Right cardiac atrium (tissue), 5 donors: ENCODE measurements at regions not wholly inside any gene's neighbourhood (a gene's known extent, or its start where the extent isn't known, plus 50 kb on each side); places are given as distances from the start of the nearest gene placed in this dataset.
A peak's percentile ranks its signal among the peaks of the same experiment; 100 is the strongest.

Experiments used
- ATAC-seq, 2 donors: fragments of 200-7000 bp; cut with Tn5 transposase; one replicate each; pipeline versions ENCODE4 v1.8.0 to v1.9.1; 2020; ENCODE audit warnings: moderate library complexity in 2 of 2, mild to moderate bottlenecking in 1 of 2
- DNase-seq, 3 donors: peaks; one replicate each; pipeline ENCODE4 v3.0.0-alpha.2; 2020
- H3K27ac ChIP-seq: one replicate; pipeline ENCODE4 v1.5.1; 2013; ENCODE audit warnings: mild to moderate bottlenecking, low read length, control low read depth, moderate library complexity
- H3K27me3 ChIP-seq: one replicate; pipeline ENCODE4 v1.6.1; 2013; ENCODE audit not compliant: control insufficient read depth, insufficient read depth
- H3K4me1 ChIP-seq: one replicate; pipeline ENCODE4 v1.6.1; 2013; ENCODE audit warnings: low read length; ENCODE audit not compliant: control insufficient read depth, insufficient read depth
- H3K4me3 ChIP-seq: one replicate; pipeline ENCODE4 v1.5.1; 2013; ENCODE audit warnings: low read length, control low read depth
- H3K9me3 ChIP-seq: one replicate; pipeline ENCODE4 v1.6.1; 2013; ENCODE audit warnings: low read length; ENCODE audit not compliant: control insufficient read depth
- WGBS: extraction: QIAGEN DNeasy Blood & Tissue Kit; methylation state at CpG from one replicate; pipeline ENCODE4 v1.1.7; 2013; 5-methylcytosine and 5-hydroxymethylcytosine counted together
- intact Hi-C, 4 donors: fragments of 100-400 bp; cut with DNase I; formaldehyde crosslinking; loops; one replicate each; pipeline versions ENCODE4 v1.11.0 to v1.14.0; 2022 to 2023
- donor health status: healthy with polysubstance abuse.
- donor health status: DM: no; HTN: yes; CAD: no.
- donor health status: DM: no; HTN: no; CAD: no.
- donor health status: DM: no; HTN: yes; CAD: no; lungs with severe emphysema.
- donor health status: DM: yes; HTN: yes; CAD: no.

DNA sequence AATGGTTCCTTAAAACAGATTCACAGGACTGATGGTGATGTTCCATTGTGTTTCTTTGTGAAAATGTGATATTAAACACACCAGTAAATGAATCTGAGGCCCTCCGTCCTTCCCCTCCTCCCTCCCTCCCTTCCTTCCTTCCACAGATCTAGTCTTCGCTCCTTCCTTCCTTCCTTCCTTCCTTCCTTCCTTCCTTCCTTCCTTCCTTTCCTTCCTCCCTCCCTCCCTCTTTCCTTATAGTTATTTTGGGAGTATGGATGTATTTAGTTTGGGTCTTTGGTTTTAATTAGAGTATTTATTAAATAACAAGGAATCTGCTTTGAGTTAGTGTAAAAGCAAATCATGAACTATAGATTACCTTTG is 410.8 kb downstream of the PCNX1 start:
- no peaks in the 10 kb centered on the region for H3K9me3 ChIP-seq
- no peaks in the 10 kb centered on the region for H3K27me3 ChIP-seq
- WGBS: 76% methylated on average over 2 of the region's 2 CpGs
- peaks cover 2% of the 10 kb centered on the region for H3K4me1 ChIP-seq
- no peak overlapping the region for H3K4me3 ChIP-seq
- DNase-seq (no peak), ATAC-seq (no peak)
- no peak overlapping the region for H3K27ac ChIP-seq
- intact Hi-C loops: no loop called here

DNA sequence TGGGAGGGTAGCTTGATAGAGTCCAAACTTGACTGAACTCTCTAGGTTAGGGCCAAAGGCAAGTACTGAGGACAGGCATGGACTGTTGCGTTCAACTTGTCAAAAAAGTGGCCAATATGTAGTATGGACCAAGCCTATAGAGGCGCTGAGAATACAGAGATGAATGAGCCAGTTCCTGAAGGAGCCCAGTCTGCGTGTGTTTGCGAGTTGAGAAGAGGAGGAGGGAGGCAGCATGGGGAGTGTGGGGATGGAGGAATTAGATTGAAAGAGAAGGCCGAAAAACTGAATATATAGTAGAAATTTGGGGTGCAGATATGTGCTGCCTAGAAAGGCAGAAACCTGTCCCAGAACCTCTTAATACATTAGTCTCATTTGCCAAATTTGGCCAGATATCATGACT is 412.4 kb downstream of the PCNX1 start:
- 26% methylated on average over 5 of the region's 5 CpGs for WGBS
- intact Hi-C loops: loop anchor here in 3 of 4 donors (5.0 to 10.0 kb wide), 3 partner anchors 187 to 435 kb away; no protein-coding TSS in a partner anchor
- H3K4me1 ChIP-seq: peaks cover 2% of the 10 kb centered on the region
- DNase-seq (no peak), ATAC-seq (no peak)
- peak overlapping the region; percentile 96 for H3K4me3 ChIP-seq
- peak overlapping the region; percentile 63 for H3K27ac ChIP-seq
- no peaks in the 10 kb centered on the region for H3K9me3 ChIP-seq
- H3K27me3 ChIP-seq: no peaks in the 10 kb centered on the region

DNA sequence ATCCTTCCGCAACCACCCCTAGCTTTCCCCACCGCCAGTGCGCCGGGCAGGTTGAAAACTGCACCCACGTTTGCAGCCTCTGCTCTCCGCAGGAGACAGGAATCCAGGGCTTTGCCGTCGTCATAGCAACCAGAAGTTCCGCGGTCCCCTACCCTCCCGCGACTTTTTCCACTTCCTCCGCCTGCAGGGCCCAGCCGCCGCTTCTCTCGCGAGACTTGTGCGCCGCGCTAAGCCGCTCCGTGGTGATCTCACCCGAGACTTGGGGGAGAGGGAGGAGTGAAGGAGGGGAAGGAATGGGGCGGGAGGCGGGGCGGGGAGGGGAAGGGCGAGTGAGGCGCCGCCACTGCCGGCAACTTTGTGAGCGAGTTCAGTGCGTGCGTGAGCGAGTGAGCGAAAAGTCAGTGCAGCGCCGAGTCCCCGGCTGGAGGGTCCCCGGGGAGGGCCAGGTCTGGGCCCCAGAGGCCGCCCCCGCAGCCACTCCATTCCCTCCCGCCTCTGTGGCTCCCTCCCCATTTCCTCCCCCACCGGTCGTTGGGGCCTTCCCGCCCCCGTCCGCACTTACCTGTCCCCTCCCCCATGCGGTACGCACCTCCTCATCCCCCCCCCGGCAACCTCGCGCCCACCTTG is 413.0 kb downstream of the PCNX1 start, which contains the start of gene SIPA1L1:
Gene SIPA1L1, plus strand, starts transcription at position 370 of the 627 bp plus-strand sequence.
- intact Hi-C loops: loop anchor here in 3 of 4 donors (5.0 to 10.0 kb wide), 3 partner anchors 188 to 435 kb away; no protein-coding TSS in a partner anchor
- Histone ChIP-seq H3K4me1 (peaks cover 2% of the 10 kb centered on the region), H3K9me3 (no peaks in the 10 kb centered on the region), H3K27ac (peak within 1 kb of the TSS; percentile 73), H3K4me3 (peak within 1 kb of the TSS; percentile 96), H3K27me3 (no peaks in the 10 kb centered on the region)
- peak; percentile 98 for ATAC-seq
- WGBS: under 1% methylated on average over 52 of the region's 52 CpGs
- DNase-seq: peak; percentile 99

DNA sequence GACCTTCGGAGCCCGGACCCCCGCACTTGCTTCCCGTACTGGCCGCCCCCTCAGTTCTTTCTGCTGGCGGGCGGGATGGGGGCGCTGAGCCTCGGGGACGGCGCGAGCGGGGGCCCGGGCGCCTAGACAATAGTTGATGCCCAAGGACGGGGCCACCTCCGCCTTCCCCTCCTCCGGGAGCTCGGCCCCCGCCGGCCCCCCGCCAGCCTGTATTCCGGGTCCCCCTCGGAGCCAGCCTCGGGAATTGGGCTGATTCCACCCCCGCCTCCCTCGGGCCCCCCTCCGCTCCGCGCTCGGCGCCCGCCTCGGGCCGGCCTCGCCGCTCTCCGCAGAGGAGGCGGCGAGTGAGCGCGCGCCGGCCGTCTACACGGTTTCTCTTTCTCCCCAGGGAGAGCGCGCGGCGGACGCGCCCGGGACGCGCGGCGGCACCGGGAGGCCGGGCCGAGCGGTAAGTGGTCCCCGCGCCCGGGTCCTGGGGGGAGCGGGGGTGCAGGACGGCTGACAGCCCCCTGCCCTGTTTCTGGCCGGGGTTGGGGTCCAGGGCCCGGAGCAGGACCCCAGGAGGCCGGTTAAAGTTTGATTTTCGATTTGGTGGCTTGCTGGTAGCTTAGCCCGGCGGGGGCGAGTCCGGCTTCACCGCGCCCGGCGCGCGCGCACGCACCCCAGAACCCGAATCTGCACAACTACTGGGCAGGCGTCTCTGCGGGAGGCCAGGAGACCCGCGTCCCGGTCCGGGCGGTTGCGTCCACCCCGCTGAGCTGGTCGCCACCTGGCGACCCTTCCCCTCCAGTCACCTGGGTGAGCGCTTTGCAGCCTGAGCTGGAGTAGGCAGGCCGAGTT is 413.7 kb downstream of the PCNX1 start:
- intact Hi-C loops: loop anchor here in 3 of 4 donors (5.0 to 10.0 kb wide), 3 partner anchors 189 to 434 kb away; no protein-coding TSS in a partner anchor
- peaks cover 2% of the 10 kb centered on the region for H3K4me1 ChIP-seq

DNA sequence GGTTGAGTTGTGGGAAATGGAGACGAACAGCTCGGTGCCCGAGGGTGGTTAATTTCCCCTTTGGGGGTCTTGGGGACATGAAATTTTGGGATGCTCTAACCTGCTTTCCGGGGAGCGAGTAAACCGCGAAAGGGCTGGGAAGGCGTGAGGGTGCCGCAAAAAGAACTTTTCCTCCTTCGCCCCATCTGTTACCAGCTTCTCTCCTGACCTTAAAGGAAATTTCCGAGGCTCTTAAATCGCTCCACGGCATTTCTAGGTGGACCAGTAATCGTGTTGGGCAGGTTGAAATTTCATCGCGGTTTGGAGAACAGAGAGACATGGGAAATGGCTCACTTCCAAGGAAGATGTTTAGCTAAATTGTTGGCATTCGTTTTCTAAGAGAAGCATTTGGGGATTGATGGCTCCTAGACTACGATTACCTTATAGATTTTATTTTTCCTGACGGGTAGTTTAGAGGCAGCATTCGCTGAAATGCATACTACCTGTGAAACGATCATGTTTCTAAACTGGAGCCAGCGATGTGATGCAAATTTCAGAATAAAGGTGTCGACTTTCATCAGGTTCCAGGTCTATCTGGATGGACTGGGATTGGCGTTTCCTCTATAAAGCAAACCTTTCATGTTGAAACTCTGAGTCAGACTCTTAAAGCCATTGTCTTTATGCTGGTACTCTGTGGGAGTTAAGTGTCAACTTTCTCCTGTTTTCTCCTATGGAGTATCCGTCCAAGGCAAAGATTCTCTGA is 414.5 kb downstream of the PCNX1 start:
- Histone ChIP-seq H3K4me1 (peaks cover 2% of the 10 kb centered on the region), H3K27ac (no peak overlapping the region), H3K27me3 (no peaks in the 10 kb centered on the region), H3K4me3 (peak overlapping the region; percentile 96), H3K9me3 (no peaks in the 10 kb centered on the region)
- no peak for ATAC-seq
- no peak for DNase-seq
- intact Hi-C loops: loop anchor here in 3 of 4 donors (5.0 to 10.0 kb wide), 3 partner anchors 189 to 433 kb away; no protein-coding TSS in a partner anchor
- WGBS: 2% methylated on average over 25 of the region's 25 CpGs

More for the DNA sequence above, 413.7 kb downstream of the PCNX1 start:
- DNase-seq: peak; percentile 58 to 87 (median 84)
- Histone ChIP-seq H3K4me3 (peak overlapping the region; percentile 96), H3K27me3 (no peaks in the 10 kb centered on the region), H3K27ac (peak overlapping the region; percentile 73), H3K9me3 (no peaks in the 10 kb centered on the region)
- peak; percentile 83 to 89 for ATAC-seq
- under 1% methylated on average over 96 of the region's 96 CpGs for WGBS

DNA sequence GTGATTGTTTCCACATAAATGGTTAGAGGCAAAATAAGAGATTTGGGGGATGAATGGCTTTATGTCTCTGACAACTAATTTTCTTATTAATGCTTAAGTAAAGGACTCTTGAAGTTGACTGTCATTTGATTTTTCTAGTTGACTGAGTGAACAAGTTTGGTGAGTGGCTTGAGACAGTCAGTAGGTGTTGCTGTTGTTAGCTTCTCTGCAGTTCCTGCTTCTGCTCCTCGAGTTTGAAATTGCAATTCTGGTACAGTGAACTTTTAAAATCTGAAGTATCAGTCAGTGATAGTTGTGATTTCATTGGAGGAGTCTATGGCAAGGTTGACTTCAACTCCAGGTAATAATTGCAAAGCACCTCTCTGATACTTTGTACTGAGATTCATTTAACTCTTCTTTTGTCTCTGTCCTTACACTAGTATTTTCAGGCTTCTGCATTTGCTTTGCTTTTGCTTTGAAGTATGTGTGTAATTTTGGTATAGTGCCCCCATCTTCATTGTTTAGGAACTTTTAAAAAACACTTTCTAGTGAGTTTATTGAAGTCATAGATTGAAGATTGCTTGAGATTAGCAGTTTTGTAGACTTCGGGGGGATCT is 415.5 kb downstream of the PCNX1 start:
- H3K9me3 ChIP-seq: no peaks in the 10 kb centered on the region
- no peak overlapping the region for H3K4me3 ChIP-seq
- no peaks in the 10 kb centered on the region for H3K27me3 ChIP-seq
- WGBS: 41% methylated on average over 2 of the region's 2 CpGs
- no peak for ATAC-seq
- intact Hi-C loops: loop anchor here in 3 of 4 donors (5.0 to 10.0 kb wide), 3 partner anchors 190 to 432 kb away; no protein-coding TSS in a partner anchor
- H3K4me1 ChIP-seq: peaks cover 2% of the 10 kb centered on the region
- H3K27ac ChIP-seq: no peak overlapping the region
- DNase-seq: no peak

DNA sequence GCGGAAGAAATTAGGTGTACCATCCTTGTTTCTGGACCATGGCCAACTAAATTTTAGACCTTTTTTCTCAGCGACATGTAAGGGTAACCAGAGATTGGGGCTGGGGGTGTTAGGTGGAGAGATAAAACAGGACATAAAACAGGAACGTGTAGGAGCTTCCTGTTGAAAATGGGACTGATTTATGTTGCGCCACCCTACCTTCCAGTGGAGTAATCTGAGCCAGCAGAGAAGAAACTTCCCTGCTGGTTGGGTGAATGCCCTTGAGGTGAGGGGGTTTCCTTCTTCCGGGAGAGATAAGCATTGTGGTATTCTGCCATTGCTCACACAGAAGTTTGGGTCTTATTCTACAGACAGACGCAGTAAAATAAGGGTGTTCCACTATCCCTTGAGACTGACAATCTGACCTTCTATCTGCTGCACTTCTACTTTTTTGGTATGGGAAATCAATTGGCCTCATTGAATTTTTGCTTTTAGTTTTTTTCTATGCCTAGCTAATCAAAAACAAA is 417.6 kb downstream of the PCNX1 start:
- Histone ChIP-seq H3K9me3 (no peaks in the 10 kb centered on the region), H3K27ac (no peak overlapping the region), H3K4me3 (no peak overlapping the region), H3K4me1 (no peaks in the 10 kb centered on the region), H3K27me3 (no peaks in the 10 kb centered on the region)
- DNase-seq (no peak), ATAC-seq (no peak)
- intact Hi-C loops: loop anchor here in 3 of 4 donors (5.0 to 10.0 kb wide), 3 partner anchors 193 to 430 kb away; no protein-coding TSS in a partner anchor
- 54% methylated on average over 6 of the region's 6 CpGs for WGBS

DNA sequence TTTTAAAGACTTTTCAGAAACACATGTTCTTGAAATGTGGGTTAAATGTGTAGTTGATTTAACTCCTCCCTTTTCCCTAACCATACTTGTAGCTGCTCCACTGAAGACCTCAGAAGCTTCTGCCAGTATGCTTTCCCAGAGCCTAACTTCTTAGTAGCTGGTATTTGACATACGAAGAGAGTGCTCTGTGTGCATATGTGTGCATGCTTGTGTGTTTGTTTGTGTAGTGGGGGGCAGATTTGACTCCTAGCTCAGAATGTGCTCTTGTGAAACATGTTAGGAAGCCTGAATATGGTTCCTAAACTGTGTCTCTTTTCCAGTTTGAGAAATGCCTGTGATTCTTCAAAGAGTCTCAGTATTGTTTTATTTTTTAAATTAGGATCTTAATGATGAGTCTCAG is 420.4 kb downstream of the PCNX1 start:
- DNase-seq (no peak), ATAC-seq (no peak)
- intact Hi-C loops: loop anchor here in 2 of 4 donors (10.0 kb wide), 2 partner anchors 417 to 427 kb away; no protein-coding TSS in a partner anchor

DNA sequence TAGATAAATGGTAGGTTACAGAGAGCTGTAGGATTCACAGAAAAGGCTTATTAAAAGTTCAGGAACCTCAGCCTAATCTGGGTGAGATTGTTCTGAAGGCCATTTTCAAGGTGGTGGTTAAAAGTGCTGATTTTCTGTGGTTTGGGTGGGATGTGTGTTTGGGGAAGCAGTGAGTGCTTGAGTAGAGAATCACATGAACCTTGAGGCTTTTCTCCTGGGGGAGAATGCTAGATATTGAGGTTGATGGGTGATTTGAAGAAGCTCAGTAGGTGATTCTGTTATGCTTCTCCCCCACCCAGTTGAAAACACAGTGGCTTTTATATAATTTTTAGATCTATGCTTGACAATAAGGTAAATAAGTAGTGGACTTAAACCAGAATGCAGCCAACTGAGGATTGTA is 420.9 kb downstream of the PCNX1 start:
- DNase-seq (no peak), ATAC-seq (no peak)
- Histone ChIP-seq H3K27ac (no peak overlapping the region), H3K4me1 (no peaks in the 10 kb centered on the region), H3K9me3 (no peaks in the 10 kb centered on the region), H3K4me3 (no peak overlapping the region), H3K27me3 (no peaks in the 10 kb centered on the region)
- intact Hi-C loops: loop anchor here in 2 of 4 donors (10.0 kb wide), 2 partner anchors 417 to 427 kb away; no protein-coding TSS in a partner anchor

More for the DNA sequence above, 420.4 kb downstream of the PCNX1 start:
- no peaks in the 10 kb centered on the region for H3K27me3 ChIP-seq
- no peaks in the 10 kb centered on the region for H3K9me3 ChIP-seq
- no peak overlapping the region for H3K27ac ChIP-seq
- 86% methylated on average over 1 of the region's 1 CpG for WGBS
- no peak overlapping the region for H3K4me3 ChIP-seq
- no peaks in the 10 kb centered on the region for H3K4me1 ChIP-seq

DNA sequence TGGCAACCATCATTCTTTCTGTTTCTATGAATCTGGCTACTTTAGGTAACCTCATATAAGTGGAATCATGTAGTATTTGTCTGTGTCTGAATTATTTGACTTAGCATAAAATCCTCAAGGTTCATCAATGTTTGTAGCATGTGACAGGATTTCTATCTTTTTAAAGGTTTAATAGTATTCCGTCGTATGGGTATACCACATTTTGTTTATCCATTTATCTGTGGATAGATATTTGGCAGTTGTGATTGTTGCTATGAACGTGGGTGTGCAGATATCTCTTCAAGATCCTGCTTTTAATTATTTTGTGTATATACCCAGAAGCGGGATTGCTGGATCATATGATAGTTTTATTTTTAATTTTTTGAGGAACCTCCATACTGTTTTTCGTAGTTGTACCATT is 421.7 kb downstream of the PCNX1 start:
- Histone ChIP-seq H3K4me3 (no peak overlapping the region), H3K4me1 (no peaks in the 10 kb centered on the region), H3K27me3 (no peaks in the 10 kb centered on the region), H3K9me3 (no peaks in the 10 kb centered on the region), H3K27ac (no peak overlapping the region)
- DNase-seq (no peak), ATAC-seq (no peak)
- 96% methylated on average over 5 of the region's 5 CpGs for WGBS
- intact Hi-C loops: loop anchor here in 2 of 4 donors (10.0 kb wide), 2 partner anchors 416 to 426 kb away; no protein-coding TSS in a partner anchor
